AG09309 (cell line): ENCODE measurements at regions not wholly inside any gene's neighbourhood (a gene's known extent, or its start where the extent isn't known, plus 50 kb on each side); places are given as distances from the start of the nearest gene placed in this dataset.

Source experiments
- DNase-seq: peaks from one replicate; pipeline ENCODE4 v3.0.0-alpha.2; 2010; ENCODE audit warnings: low read depth
- H3K4me3 ChIP-seq: 2 replicates; pipeline ENCODE4 v1.5.1; 2011; ENCODE audit warnings: mild to moderate bottlenecking, low read depth, low read length, moderate library complexity; ENCODE audit not compliant: control insufficient read depth
- CTCF ChIP-seq: IDR thresholded peaks from 2 replicates; pipeline ENCODE4 v1.5.1; 2011; ENCODE audit warnings: mild to moderate bottlenecking, low read depth, low read length, inconsistent platforms; ENCODE audit not compliant: insufficient read depth, control insufficient read depth; ENCODE audit errors: missing control alignments

GRCh38 chr17:70775679-70776078 is 606.3 kb downstream of the KCNJ2 start:
- DNase-seq, result no peak
- no peak for TF ChIP-seq CTCF

GRCh38 chr17:70776441-70776840 is 607.1 kb downstream of the KCNJ2 start:
- DNase-seq, result no peak
- H3K4me3 ChIP-seq, result no peak overlapping the region
- no peak for TF ChIP-seq CTCF

More at GRCh38 chr17:70775679-70776078, 606.3 kb downstream of the KCNJ2 start:
- no peak overlapping the region for H3K4me3 ChIP-seq

- DNase-seq, result no peak
- no peak for TF ChIP-seq CTCF
- no peak overlapping the region for H3K4me3 ChIP-seq
These were observed 610.7 kb downstream of the KCNJ2 start for GRCh38 chr17:70780031-70780430.

GRCh38 chr17:70786081-70786480 is 616.7 kb downstream of the KCNJ2 start:
- no peak for DNase-seq
- TF ChIP-seq CTCF, result no peak
- no peak overlapping the region for H3K4me3 ChIP-seq

GRCh38 chr17:70787721-70788300 is 618.5 kb downstream of the KCNJ2 start:
- no peak for DNase-seq
- TF ChIP-seq CTCF, result no peak
- H3K4me3 ChIP-seq, result no peak overlapping the region

- no peak for TF ChIP-seq CTCF
- DNase-seq, result no peak
- no peak overlapping the region for H3K4me3 ChIP-seq
These were observed 622.6 kb downstream of the KCNJ2 start for GRCh38 chr17:70791748-70792443.

- TF ChIP-seq CTCF, result no peak
- no peak overlapping the region for H3K4me3 ChIP-seq
- no peak for DNase-seq
These were observed 625.4 kb downstream of the KCNJ2 start for GRCh38 chr17:70794738-70795137.
